HepG2 (cell line): ENCODE measurements at regions not wholly inside any gene's neighbourhood (a gene's known extent, or its start where the extent isn't known, plus 50 kb on each side); places are given as distances from the start of the nearest gene placed in this dataset.

Experiments
- ATAC-seq: fragments of 200-7000 bp; cut with Tn5 transposase; 3 replicates; pipeline ENCODE4 v1.9.1; 2020; ENCODE audit warnings: mild to moderate bottlenecking, moderate library complexity
- BruUV-seq: library from RNA; stranded (reverse); fragments of 400-500 nt; replicated peaks from 2 replicates; lab custom pipeline; 2021; lab: Mats Ljungman, UMichigan
- CTCF ChIA-PET: fragments of 300-600 bp; formaldehyde crosslinking; extraction: SDS; loops from one replicate; lab custom pipeline; 2021; ENCODE audit warnings: low total read pairs, inconsistent platforms, low intra/inter-chr PET ratio; lab: Yijun Ruan, JAX
- POLR2A ChIA-PET: fragments of 350-600 bp; sonication (Branson Sonifier 250); formaldehyde crosslinking; loops from one replicate; lab custom pipeline; 2020; ENCODE audit warnings: antibody characterized with exemption, inconsistent platforms; lab: Yijun Ruan, JAX
- DNase-seq: peaks from one replicate; pipeline ENCODE4 v3.0.0-alpha.2; 2015; ENCODE audit warnings: low spot score
- FAIRE-seq: peaks from 3 replicates; lab custom pipeline; 2011; peaks lifted over from hg19 to GRCh38; lab: Jason Lieb, UNC
- H2AFZ ChIP-seq: one replicate; pipeline ENCODE4 v1.6.1; 2011; ENCODE audit warnings: low read length, inconsistent platforms
- H3K27ac ChIP-seq: fragments of 300-600 bp; 3 replicates; pipeline ENCODE4 v1.8.0; 2011; ENCODE audit warnings: mixed run types, mild to moderate bottlenecking, mixed read lengths, low read length, inconsistent platforms; ENCODE audit not compliant: insufficient read depth; ENCODE audit errors: extremely low read length
- H3K27me3 ChIP-seq, 2 experiments: fragments of 200-600 bp in 1 of 2; 2 replicates in 1 of 2; 3 replicates in 1 of 2; pipeline versions ENCODE4 v1.6.0 to v1.8.0; 2011; ENCODE audit warnings: low read length in 2 of 2, mild to moderate bottlenecking in 2 of 2, moderate library complexity in 2 of 2, inconsistent platforms in 1 of 2; ENCODE audit not compliant: insufficient read depth in 2 of 2, control insufficient read depth in 1 of 2
- H3K36me3 ChIP-seq, 2 experiments: fragments of 200-600 bp in 1 of 2; replicated peaks in 1 of 2; 2 replicates in 1 of 2; 3 replicates in 1 of 2; pipeline versions ENCODE4 v1.5.1 to v1.8.0; 2011; ENCODE audit warnings: low read length in 2 of 2, inconsistent platforms in 1 of 2; ENCODE audit not compliant: insufficient read depth in 2 of 2, control insufficient read depth in 1 of 2
- H3K4me1 ChIP-seq: 2 replicates; pipeline ENCODE4 v1.5.1; 2012; ENCODE audit warnings: low read length, inconsistent platforms; ENCODE audit not compliant: insufficient read depth
- H3K4me2 ChIP-seq: 2 replicates; pipeline ENCODE4 v1.6.0; 2011; ENCODE audit warnings: low read depth, low read length, inconsistent platforms
- H3K4me3 ChIP-seq, 3 experiments: fragments of 200-600 bp in 1 of 3; sonication (generic), shearing (Covaris generic) in 1 of 3; replicated peaks in 1 of 3; 2 replicates each; pipeline ENCODE4 v1.5.1; 2011 to 2016; ENCODE audit warnings: low read length in 3 of 3, inconsistent platforms in 2 of 3, low read depth in 2 of 3, mild to moderate bottlenecking in 2 of 3, control low read depth in 1 of 3, mixed read lengths in 1 of 3; ENCODE audit not compliant: insufficient read depth in 1 of 3
- H3K79me2 ChIP-seq: one replicate; pipeline ENCODE4 v1.6.1; 2011; ENCODE audit warnings: low read length, inconsistent platforms; ENCODE audit not compliant: insufficient read depth
- H3K9ac ChIP-seq: 2 replicates; pipeline ENCODE4 v1.6.0; 2011; ENCODE audit warnings: mild to moderate bottlenecking, low read depth, low read length, inconsistent platforms; ENCODE audit not compliant: insufficient read depth
- H3K9me3 ChIP-seq: 2 replicates; pipeline ENCODE4 v1.5.1; 2012; ENCODE audit warnings: mild to moderate bottlenecking, low read length
- H4K20me1 ChIP-seq: 2 replicates; pipeline ENCODE4 v1.6.0; 2011; ENCODE audit warnings: inconsistent platforms, mild to moderate bottlenecking, low read length, moderate library complexity; ENCODE audit not compliant: insufficient read depth
- EEA1 ChIP-seq: sonication (generic); formaldehyde crosslinking; IDR thresholded peaks from 2 replicates; pipeline ENCODE4 v1.5.1; 2020; ENCODE audit warnings: mild to moderate bottlenecking, missing genetic modification reagents, borderline replicate concordance
- ELK4 ChIP-seq: sonication (generic); formaldehyde crosslinking; IDR thresholded peaks from 2 replicates; pipeline ENCODE4 v1.9.0; 2021; ENCODE audit warnings: missing genetic modification reagents, borderline replicate concordance
- EP300 ChIP-seq, 3 experiments: sonication (generic) in 1 of 3; formaldehyde crosslinking in 1 of 3; IDR thresholded peaks; 2 replicates each; pipeline versions ENCODE4 v1.5.1 to v1.6.1; 2011 to 2020; ENCODE audit warnings: low read depth in 2 of 3, low read length in 2 of 3, borderline replicate concordance in 1 of 3, improper control_type of control experiment in 1 of 3, mild to moderate bottlenecking in 1 of 3, missing genetic modification reagents in 1 of 3, moderate library complexity in 1 of 3
- LCORL ChIP-seq, 2 experiments: fragments of 450-650 bp in 1 of 2; sonication (generic) in 1 of 2; formaldehyde crosslinking in 1 of 2; IDR thresholded peaks; 2 replicates each; pipeline versions ENCODE4 v1.5.0 to v1.6.1; 2017 to 2020; ENCODE audit warnings: antibody characterized with exemption in 1 of 2, missing genetic modification reagents in 1 of 2
- MED8 ChIP-seq: sonication (generic); formaldehyde crosslinking; IDR thresholded peaks from 2 replicates; pipeline ENCODE4 v1.8.1; 2023; ENCODE audit warnings: mild to moderate bottlenecking, missing genetic modification reagents; ENCODE audit not compliant: insufficient replicate concordance
- MEF2D ChIP-seq: sonication (generic); formaldehyde crosslinking; IDR thresholded peaks from 2 replicates; pipeline ENCODE4 v1.5.1; 2020; ENCODE audit warnings: mild to moderate bottlenecking, missing genetic modification reagents
- MTA1 ChIP-seq: sonication (generic); formaldehyde crosslinking; IDR thresholded peaks from 2 replicates; pipeline ENCODE4 v1.4.0; 2020; ENCODE audit warnings: missing genetic modification reagents, mild to moderate bottlenecking, borderline replicate concordance
- MXD3 ChIP-seq: IDR thresholded peaks from 2 replicates; pipeline ENCODE4 v1.6.1; 2016; ENCODE audit warnings: mild to moderate bottlenecking, missing biosample characterization, missing genetic modification reagents
- RELA ChIP-seq: sonication (generic); formaldehyde crosslinking; IDR thresholded peaks from 2 replicates; pipeline ENCODE4 v1.4.0; 2020; ENCODE audit warnings: missing genetic modification reagents
- RXRB ChIP-seq: IDR thresholded peaks from 2 replicates; pipeline ENCODE4 v1.6.1; 2016; ENCODE audit warnings: borderline replicate concordance, missing genetic modification reagents, missing compliant biosample characterization
- SMARCE1 ChIP-seq: fragments of 450-650 bp; IDR thresholded peaks from 2 replicates; pipeline ENCODE4 v1.6.1; 2017; ENCODE audit warnings: borderline replicate concordance
- SOX13 ChIP-seq, 3 experiments: fragments of 450-650 bp in 1 of 3; sonication (generic) in 1 of 3; formaldehyde crosslinking in 1 of 3; IDR thresholded peaks in 2 of 3; conservative IDR thresholded peaks in 1 of 3; 2 replicates each; pipeline versions ENCODE4 v1.5.0 to v1.6.1; 2016 to 2020; ENCODE audit warnings: antibody characterized with exemption in 1 of 3, mild to moderate bottlenecking in 1 of 3, missing compliant biosample characterization in 1 of 3, missing genetic modification reagents in 1 of 3, moderate library complexity in 1 of 3
- ZFP62 ChIP-seq: sonication (generic); formaldehyde crosslinking; IDR thresholded peaks from 2 replicates; pipeline ENCODE4 v1.4.0; 2020; ENCODE audit warnings: missing genetic modification reagents
- ZKSCAN5 ChIP-seq: sonication (generic); formaldehyde crosslinking; IDR thresholded peaks from 2 replicates; pipeline ENCODE4 v1.5.1; 2020; ENCODE audit warnings: mild to moderate bottlenecking, missing genetic modification reagents
- ZNF232 ChIP-seq: sonication (generic); formaldehyde crosslinking; IDR thresholded peaks from 2 replicates; pipeline ENCODE4 v1.4.0; 2020; ENCODE audit warnings: missing genetic modification reagents, borderline replicate concordance
- ZNF24 ChIP-seq: fragments of 450-650 bp; IDR thresholded peaks from 2 replicates; pipeline ENCODE4 v1.6.1; 2017; ENCODE audit warnings: antibody characterized with exemption, mild to moderate bottlenecking
- ZNF264 ChIP-seq: sonication (generic); formaldehyde crosslinking; IDR thresholded peaks from 2 replicates; pipeline ENCODE4 v1.4.0; 2020; ENCODE audit warnings: missing genetic modification reagents
- ZNF280B ChIP-seq: sonication (generic); formaldehyde crosslinking; IDR thresholded peaks from 2 replicates; pipeline ENCODE4 v1.5.0; 2020; ENCODE audit warnings: missing genetic modification reagents, mild to moderate bottlenecking, borderline replicate concordance
- ZNF333 ChIP-seq: sonication (generic); formaldehyde crosslinking; IDR thresholded peaks from 2 replicates; pipeline ENCODE4 v1.4.0; 2020; ENCODE audit warnings: mild to moderate bottlenecking, missing genetic modification reagents, borderline replicate concordance
- WGBS: methylation state at CpG from one replicate; pipeline ENCODE4 v1.1.6; 2017; ENCODE audit warnings: low lambda C conversion rate; 5-methylcytosine and 5-hydroxymethylcytosine counted together
- in situ Hi-C: cut with HindIII; loops from 2 replicates; pipeline ENCODE4 v1.10.0; 2017; ENCODE audit warnings: low pct_unique_long_range_greater_than_20kb; ENCODE audit not compliant: extremely low pct_ligation_motif_present
- intact Hi-C: fragments of 100-400 bp; cut with micrococcal nuclease; formaldehyde crosslinking; loops from one replicate; pipeline ENCODE4 v1.10.0; 2022; ENCODE audit not compliant: unreplicated experiment

- Histone ChIP-seq H3K27ac (no peak overlapping the region), H2AFZ (no peak overlapping the region), H3K79me2 (no peaks in the 10 kb centered on the region), H3K36me3 (no peaks in the 10 kb centered on the region), H4K20me1 (no peaks in the 10 kb centered on the region), H3K9me3 (peaks cover 95% of the 10 kb centered on the region), H3K4me3 (no peak overlapping the region), H3K4me1 (no peaks in the 10 kb centered on the region), H3K27me3 (no peaks in the 10 kb centered on the region)
- no peak for ATAC-seq
- no peak for FAIRE-seq
- intact Hi-C loops (loop anchor here (5.0 kb wide), 1 partner anchor 1570 kb away; no protein-coding TSS in a partner anchor), in situ Hi-C loops (no loop called here)
- CTCF ChIA-PET = no interaction called here
- POLR2A ChIA-PET = no interaction called here
- no peak for DNase-seq
- 19% methylated on average over 3 of the region's 3 CpGs for WGBS
- TF ChIP-seq ZNF280B (CRISPR knock-in tag) (no peak), SMARCE1 (no peak), MEF2D (CRISPR knock-in tag) (no peak), ELK4 (CRISPR knock-in tag) (no peak), RXRB (CRISPR knock-in tag) (no peak), MED8 (CRISPR knock-in tag) (no peak), MTA1 (CRISPR knock-in tag) (no peak), RELA (CRISPR knock-in tag) (no peak), ZNF333 (no peak), ZNF232 (CRISPR knock-in tag) (no peak), LCORL (IDR thresholded peaks at IDR 0.05) (no peak), LCORL (CRISPR knock-in tag; IDR thresholded peaks at IDR 0.05) (no peak), ZNF24 (no peak), ZNF264 (CRISPR knock-in tag) (no peak), ZFP62 (CRISPR knock-in tag) (no peak), EP300 (IDR thresholded peaks at IDR 0.05; ENCODE audit: low read depth in 2 of 2, low read length in 2 of 2) (no peak), EP300 (CRISPR knock-in tag; IDR thresholded peaks at IDR 0.05; ENCODE audit: borderline replicate concordance) (no peak), MXD3 (CRISPR knock-in tag) (no peak), EEA1 (CRISPR knock-in tag) (no peak), SOX13 (IDR thresholded peaks at IDR 0.05) (no peak), SOX13 (CRISPR knock-in tag; conservative IDR thresholded peaks at IDR 0.05 in 1 of 2, IDR thresholded peaks at IDR 0.05 in 1 of 2) (no peak), ZKSCAN5 (no peak)
- TF ChIP-seq, all 625 proteins: peak for 0
- Histone ChIP-seq H3K9ac (no peak overlapping the region), H3K4me2 (no peak overlapping the region)
- no TSS peak for BruUV-seq
Measured at GRCh38 chr2:80737047-80737446, 432.5 kb upstream of the LRRTM1 start.
